Endothelial cell of umbilical vein (primary cell): ENCODE measurements at regions not wholly inside any gene's neighbourhood (a gene's known extent, or its start where the extent isn't known, plus 50 kb on each side); places are given as distances from the start of the nearest gene placed in this dataset.

Experiments
- EZH2 ChIP-seq: IDR thresholded peaks from 2 replicates; pipeline ENCODE4 v1.6.1; 2012; ENCODE audit warnings: borderline replicate concordance, low read depth, mild to moderate bottlenecking, moderate library complexity, low read length, inconsistent platforms; ENCODE audit not compliant: severe bottlenecking
- FOS ChIP-seq: IDR thresholded peaks from 2 replicates; pipeline ENCODE4 v1.6.1; 2011; ENCODE audit warnings: mild to moderate bottlenecking, low read length, moderate library complexity, borderline replicate concordance; ENCODE audit not compliant: insufficient read depth
- MYC ChIP-seq: IDR thresholded peaks from one replicate; pipeline ENCODE4 v1.6.1; 2011; ENCODE audit warnings: mild to moderate bottlenecking, low read depth, low read length
- POLR2A ChIP-seq: IDR thresholded peaks from 2 replicates; pipeline ENCODE4 v1.6.1; 2012; ENCODE audit warnings: low read depth, mild to moderate bottlenecking, control low read depth, low read length
- POLR2AphosphoS5 ChIP-seq: IDR thresholded peaks from 2 replicates; pipeline ENCODE4 v1.6.1; 2012; ENCODE audit warnings: low read depth, mild to moderate bottlenecking, control low read depth, low read length, moderate library complexity; ENCODE audit not compliant: insufficient read depth
- TF ChIP-seq, protein P1 (sequence below), 2 donors: IDR thresholded peaks; 1 replicate in 1 of 2; 2 replicates in 1 of 2; pipeline ENCODE4 v1.5.1; 2011; ENCODE audit warnings: low read length in 2 of 2, mild to moderate bottlenecking in 2 of 2, moderate library complexity in 2 of 2, control low read depth in 1 of 2, inconsistent platforms in 1 of 2, low read depth in 1 of 2; ENCODE audit not compliant: insufficient read depth in 1 of 2; ENCODE audit errors: extremely low read depth in 1 of 2

GRCh38 chr19:33956941-33957340, 160.3 kb downstream of the KCTD15 start:
- no peak for TF ChIP-seq EZH2
- TF ChIP-seq, protein P1, sequence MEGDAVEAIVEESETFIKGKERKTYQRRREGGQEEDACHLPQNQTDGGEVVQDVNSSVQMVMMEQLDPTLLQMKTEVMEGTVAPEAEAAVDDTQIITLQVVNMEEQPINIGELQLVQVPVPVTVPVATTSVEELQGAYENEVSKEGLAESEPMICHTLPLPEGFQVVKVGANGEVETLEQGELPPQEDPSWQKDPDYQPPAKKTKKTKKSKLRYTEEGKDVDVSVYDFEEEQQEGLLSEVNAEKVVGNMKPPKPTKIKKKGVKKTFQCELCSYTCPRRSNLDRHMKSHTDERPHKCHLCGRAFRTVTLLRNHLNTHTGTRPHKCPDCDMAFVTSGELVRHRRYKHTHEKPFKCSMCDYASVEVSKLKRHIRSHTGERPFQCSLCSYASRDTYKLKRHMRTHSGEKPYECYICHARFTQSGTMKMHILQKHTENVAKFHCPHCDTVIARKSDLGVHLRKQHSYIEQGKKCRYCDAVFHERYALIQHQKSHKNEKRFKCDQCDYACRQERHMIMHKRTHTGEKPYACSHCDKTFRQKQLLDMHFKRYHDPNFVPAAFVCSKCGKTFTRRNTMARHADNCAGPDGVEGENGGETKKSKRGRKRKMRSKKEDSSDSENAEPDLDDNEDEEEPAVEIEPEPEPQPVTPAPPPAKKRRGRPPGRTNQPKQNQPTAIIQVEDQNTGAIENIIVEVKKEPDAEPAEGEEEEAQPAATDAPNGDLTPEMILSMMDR (IDR thresholded peaks at IDR 0.05; ENCODE audit: extremely low read depth in 1 of 2, insufficient read depth in 1 of 2, low read depth in 1 of 2, low read length in 2 of 2) = no peak
- no peak for TF ChIP-seq POLR2A
- TF ChIP-seq FOS = no peak
- no peak for TF ChIP-seq MYC
- TF ChIP-seq POLR2AphosphoS5 = no peak
